Right hindlimb (tissue), 1 donor: ENCODE measurements at regions not wholly inside any gene's neighbourhood (a gene's known extent, or its start where the extent isn't known, plus 50 kb on each side); places are given as distances from the start of the nearest gene placed in this dataset.
"Not testable (repeated sequence)": the region's sequence is repeated elsewhere in the genome, so short reads cannot be mapped to it uniquely, and the experiment has no call there.

Experiments used
- DNase-seq: peaks from one replicate; pipeline ENCODE4 v3.0.0-alpha.2; 2018

GRCh38 chrX:120752431-120753082 lies 122.7 kb upstream of the C1GALT1C1 start:
- DNase-seq, result peak; percentile 43

DNA sequence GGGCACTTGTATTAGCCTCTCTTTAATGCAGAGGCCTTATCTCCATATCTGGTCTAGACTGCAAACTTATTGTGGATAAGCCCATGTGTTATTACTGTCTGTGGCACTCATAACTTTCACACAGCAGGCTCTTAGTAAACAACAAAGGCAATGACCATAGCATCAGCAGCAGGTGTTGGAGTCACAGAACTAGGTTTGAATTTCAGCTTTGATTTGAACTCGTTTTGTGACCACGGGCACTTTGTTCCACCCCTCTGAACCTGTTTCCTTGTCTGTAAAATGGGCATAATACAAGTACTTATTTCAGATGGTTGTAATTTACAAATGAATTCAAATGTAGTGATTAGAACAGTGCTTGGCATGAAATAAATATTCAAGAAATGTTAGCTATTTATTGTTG lies 121.8 kb upstream of the C1GALT1C1 start:
- no peak for DNase-seq

DNA sequence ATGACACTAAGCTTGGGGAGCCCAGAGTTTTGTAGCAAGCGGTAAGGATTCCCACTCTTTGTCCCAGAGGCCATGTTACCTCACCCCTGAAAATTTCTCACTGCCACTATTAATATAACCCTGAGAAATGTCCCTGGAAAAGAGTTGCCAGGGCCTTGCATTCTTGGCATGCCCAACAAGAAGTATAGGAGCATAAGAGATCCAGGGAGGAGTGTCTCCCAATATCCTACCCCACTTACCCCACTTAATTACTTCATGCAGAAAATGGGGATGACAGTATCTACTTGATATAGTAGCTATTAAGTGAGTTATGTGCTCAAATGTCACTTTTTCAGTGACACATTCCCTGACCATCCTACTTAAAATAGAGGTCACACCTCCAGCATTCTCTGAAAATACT lies 120.5 kb upstream of the C1GALT1C1 start:
- no peak for DNase-seq

DNA sequence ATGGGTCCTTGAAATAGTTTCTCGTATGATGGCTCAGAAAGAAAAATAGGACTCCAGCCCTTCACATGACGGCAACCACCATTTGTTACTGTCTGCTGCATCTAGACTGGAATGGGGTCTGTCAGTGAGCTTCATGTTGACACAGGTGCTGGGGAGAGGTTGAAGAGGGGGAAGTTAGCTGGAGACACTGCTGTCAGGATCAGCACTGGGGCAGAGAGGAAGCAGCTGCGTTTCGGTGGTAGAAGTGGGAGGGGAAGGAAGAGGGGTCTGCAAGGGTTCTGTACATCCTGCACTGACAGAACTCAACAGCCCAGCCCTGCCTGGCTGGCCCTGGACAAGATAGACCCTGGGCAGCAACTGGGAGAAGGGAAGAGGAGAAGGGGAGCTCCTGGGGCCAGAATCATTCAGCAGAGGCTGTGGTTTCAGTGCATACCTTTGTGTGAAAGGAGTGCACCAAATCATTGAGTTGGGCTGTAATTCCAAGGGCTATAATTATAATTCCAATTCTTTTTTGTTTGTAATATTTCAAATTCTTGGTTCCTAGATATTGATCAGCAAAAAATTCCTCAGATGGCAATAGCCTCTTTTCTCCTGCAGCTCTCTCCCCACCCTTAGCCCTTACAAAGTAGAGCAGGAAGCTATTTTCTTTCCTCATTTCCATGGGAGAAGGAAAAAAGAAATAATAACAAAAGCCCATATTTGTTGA lies 119.4 kb upstream of the C1GALT1C1 start:
- DNase-seq, result peak; percentile 27

DNA sequence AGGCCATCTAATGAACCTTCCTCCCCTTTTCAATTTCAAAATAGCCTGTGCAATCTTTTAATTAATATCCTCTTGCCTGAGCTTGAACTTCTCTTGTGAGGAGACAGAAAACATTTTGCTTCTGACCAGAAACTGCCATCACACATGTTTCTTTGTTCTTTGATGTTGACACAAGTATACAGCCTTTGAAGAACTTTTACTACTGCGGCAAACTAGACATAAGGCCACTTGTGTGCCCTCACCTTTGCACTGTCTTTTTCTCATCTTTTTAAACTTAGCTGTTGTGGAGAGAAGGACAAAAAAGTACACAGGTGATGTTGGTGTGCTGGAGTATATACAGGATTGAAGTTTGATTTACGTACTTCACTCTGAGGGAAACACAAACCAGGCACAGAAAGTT lies 116.3 kb upstream of the C1GALT1C1 start:
- DNase-seq, result no peak

- no peak for DNase-seq
Observed at GRCh38 chrX:120742946-120743665, 113.3 kb upstream of the C1GALT1C1 start.

GRCh38 chrX:120741452-120741851 lies 111.6 kb upstream of the C1GALT1C1 start:
- DNase-seq, result no peak

DNA sequence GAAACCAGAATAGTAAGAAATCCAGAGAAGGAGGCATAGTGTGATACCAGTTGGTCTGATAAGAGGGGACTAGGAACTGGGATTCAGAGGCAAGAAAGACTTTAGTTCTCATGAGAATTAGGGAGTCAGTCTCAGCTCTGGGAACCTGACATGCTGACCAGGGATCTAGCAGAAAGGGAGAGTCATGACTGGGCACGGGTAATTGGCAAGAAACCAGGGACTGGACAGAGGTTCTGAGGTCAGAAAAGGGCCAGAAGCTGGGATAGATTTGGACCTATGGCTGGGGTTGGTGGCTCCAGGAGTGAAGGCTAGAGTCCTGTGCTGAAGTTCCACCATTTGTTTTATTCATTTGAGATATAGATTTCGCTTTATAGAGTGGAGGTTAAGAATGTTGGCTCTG lies 110.2 kb upstream of the C1GALT1C1 start:
- DNase-seq, result no peak

- DNase-seq, result no peak
Observed at GRCh38 chrX:120739300-120739699, 109.4 kb upstream of the C1GALT1C1 start.

- DNase-seq, result no peak
Observed at GRCh38 chrX:120736989-120737388, 107.1 kb upstream of the C1GALT1C1 start.

DNA sequence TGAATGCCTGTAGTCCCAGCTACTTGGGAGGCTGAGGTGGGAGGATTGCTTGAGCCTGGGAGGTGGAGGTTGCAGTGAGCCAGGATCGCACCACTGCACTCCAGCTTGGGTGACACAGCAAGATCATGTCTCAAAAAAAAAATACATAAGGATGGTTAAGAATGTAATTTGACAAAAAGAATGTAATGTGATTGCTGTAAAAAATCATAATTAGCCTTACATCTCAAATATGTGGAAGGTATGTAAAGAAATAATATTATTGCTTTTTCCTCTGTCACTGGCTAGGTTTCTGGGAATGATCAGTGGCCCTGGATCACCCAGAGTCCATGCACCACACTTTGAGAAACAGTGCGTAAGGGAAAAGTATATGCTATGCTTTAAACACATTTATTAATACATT lies 106.1 kb upstream of the C1GALT1C1 start:
- no peak for DNase-seq

DNA sequence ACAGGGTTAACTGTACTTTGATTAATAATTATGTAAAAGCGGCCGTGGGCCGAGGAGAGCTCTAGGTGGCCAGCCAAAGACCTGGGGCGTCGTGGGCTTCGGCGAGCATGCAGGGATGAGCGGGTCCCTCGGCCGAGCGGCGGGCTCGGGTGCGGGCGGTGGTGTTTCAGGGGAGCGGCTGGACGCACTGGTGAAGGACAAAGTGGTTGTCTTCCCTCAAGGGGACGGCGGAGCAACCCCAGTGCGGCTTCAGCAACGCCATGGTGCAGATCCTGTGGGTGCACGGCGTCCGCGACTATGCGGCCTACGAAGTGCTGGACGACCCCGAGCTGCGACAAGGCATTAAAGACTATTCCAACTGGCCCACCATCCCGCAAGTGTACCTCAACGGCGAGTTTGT lies 103.0 kb upstream of the C1GALT1C1 start:
- DNase-seq, result no peak

DNA sequence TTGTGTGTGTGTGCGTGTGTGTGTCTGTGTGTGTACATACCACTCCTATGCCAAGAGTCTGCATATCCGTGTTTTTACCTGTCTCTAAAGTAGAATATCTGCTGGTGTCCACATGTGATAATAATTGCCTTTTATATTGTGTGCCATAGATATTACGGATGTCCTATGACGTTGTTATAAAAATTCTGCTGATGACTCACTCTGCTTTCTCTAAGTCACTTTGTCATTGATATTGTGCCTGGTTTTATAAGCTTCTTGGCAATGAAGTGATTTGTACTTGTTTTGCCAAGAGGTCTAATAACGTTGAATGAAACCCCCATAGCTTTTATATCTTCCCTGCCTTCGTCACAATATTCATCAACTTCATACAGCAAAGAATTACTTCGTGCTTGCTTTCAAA lies 102.6 kb upstream of the C1GALT1C1 start:
- DNase-seq, result no peak

DNA sequence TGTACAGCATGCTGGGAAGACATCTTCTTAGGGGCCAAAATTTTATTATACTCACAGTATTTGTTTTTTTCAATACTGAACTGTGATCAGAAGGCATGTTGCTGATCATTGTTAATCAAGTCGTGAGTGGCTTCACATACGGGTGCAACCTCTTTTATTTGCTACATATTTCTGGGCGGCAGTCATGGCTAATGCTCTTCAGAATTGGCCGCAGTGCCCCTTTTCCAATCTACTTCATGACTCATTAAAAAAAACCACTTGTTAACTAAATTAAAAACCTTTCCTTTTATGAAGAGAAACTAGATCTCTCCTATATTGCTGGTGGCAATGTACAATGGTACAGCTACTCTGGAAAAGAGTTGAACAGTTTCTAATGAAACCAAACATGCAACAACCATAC lies 101.5 kb upstream of the C1GALT1C1 start:
- no peak for DNase-seq

DNA sequence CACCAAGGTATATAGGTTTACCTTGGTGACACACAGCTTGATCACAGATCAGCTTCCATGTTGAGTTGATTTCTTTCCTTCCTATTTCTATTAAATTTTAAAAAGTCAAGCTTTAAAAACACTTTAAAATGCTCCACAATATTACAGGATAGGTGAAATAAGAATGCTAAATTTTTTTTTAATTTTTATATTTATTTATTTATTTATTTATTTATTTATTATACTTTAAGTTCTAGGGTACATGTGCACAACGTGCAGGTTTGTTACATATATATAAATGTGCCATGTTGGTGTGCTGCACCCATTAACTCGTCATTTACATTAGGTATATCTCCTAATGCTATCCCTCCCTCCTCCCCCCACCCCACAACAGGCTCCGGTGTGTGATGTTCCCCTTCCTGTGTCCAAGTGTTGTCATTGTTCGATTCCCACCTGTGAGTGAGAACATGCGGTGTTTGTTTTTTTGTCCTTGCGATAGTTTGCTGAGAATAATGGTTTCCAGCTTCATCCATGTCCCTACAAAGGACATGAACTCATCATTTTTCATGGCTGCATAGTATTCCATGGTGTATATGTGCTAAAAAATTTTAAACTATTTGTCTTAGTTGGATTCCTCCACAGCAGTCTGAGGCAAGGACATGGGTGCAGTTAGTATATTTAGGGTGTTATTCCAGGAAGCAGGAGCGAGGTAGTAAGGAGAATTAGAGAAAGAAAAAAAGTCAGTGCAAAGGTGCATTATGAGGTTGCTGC lies 99.8 kb upstream of the C1GALT1C1 start:
- not testable (repeated sequence) for DNase-seq

DNA sequence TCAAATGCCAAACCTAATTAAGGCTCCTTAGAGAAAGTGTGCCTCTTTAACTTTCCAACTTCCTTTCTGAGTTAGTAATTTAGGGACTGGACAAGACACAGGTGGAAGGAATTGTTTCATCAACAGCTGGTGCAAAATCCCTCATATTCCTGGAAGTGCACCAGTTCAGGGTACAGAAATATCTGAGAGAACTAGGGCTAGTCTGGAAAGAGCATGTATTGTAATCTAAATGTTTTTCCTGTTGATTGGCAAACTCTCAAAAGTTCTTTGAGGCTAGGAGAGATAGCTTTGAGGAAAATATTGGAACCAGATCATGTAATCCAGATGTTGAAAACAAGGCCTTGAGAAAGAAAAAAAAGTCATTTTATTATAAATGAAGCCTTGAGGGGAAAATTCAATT lies 98.1 kb upstream of the C1GALT1C1 start:
- DNase-seq, result no peak

DNA sequence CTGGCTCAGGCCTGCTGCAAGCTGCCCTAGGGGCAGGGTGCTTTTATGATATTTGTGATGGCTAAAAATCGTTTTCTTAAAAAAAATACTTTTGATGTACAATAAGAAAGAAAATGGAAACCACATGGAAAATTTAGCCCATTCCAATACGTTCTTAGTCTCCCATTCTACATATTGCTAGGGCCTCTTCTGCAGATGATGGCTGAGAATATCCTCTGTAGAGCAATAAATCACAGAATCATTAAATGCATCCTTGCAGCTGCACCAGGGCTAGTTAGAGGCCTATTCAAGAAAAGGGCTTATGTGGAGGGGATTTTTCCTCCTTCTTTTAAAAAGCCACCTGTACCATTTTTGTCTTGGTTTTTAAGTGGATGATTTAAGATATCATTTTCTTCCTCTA lies 97.6 kb upstream of the C1GALT1C1 start:
- DNase-seq, result peak; percentile 14

- no peak for DNase-seq
Observed at GRCh38 chrX:120726294-120726693, 96.4 kb upstream of the C1GALT1C1 start.

- no peak for DNase-seq
Observed at GRCh38 chrX:120725874-120726273, 96.0 kb upstream of the C1GALT1C1 start.

DNA sequence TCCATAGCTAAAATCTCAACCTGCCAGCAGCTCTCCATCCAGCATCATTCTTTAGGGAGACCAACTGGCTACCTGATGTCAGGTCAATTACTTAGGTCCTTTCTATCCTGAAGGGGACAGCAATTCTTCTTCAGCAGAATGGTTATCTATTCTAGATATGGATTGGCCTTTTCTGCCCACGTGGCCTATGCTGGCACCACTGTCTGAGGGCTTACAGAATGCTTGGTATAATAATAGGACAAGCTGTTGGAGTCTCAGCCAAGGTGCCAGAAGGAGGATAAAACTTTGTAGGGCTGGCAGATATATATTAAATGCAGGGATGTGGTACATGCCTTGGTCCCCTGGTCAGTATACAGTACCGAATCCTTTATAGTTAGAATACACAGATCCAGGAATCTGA lies 89.8 kb upstream of the C1GALT1C1 start:
- DNase-seq, result no peak

DNA sequence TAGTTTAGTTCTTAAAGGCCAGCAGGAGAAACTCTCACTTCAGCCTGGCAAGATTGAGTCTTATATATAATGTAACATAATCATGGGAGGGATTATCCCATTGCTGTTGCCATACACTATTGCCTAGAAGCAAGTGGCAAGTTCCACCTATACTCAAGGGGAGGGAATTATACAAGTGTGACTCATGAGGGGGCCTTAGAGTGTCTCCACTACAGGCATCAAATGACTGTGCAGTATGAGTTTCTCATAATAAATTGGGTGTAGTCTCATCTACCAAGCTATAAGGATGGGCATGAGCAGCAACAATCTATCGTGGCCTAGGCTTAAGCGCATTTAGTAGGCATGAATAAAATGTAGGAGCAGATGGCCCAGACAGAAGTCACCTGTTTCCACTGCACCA lies 89.1 kb upstream of the C1GALT1C1 start:
- DNase-seq, result no peak

DNA sequence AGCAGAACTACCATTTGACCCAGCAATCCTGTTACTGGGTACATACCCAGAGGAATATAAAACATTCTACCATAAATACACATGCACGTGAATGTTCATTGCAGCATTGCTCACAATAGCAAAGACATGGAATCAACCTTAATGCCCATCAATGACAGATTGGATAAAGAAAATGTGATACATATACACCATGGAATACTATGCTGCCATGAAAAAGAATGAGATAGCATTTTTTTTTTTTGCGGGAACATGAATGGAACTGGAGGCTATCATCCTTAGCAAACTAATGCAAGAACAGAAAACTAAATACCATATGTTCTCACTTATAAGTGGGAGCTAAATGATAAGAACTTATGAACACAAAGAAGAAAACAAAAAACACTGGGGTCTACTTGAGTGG lies 72.5 kb upstream of the C1GALT1C1 start:
- DNase-seq, result not testable (repeated sequence)

DNA sequence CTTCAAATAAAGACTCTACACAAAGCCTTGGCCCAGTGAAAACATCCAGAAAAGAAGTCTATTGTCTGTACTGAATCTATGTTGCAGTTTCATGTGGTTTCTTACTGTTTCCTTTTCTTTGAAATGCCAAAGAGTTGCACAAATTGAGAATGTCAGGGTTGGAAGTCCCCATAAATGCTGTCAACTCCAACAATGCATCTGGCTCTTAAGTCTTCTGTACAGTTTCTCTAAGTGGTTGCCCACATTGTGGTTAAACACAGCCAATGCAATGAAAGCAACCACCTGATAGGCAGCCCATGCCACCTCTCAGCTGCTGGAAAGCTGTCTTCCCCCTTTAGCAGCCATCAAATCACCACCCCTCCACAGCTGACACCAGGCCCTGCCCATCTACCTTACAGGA lies 67.2 kb upstream of the C1GALT1C1 start:
- no peak for DNase-seq
